GM12865 (cell line): ENCODE measurements at regions not wholly inside any gene's neighbourhood (a gene's known extent, or its start where the extent isn't known, plus 50 kb on each side); places are given as distances from the start of the nearest gene placed in this dataset.
"Not testable (repeated sequence)": the region's sequence is repeated elsewhere in the genome, so short reads cannot be mapped to it uniquely, and the experiment has no call there.

Experiments used
- DNase-seq: peaks from one replicate; pipeline ENCODE4 v3.0.0; 2010; ENCODE audit warnings: low read depth
- H3K4me3 ChIP-seq: 2 replicates; pipeline ENCODE4 v1.5.1; 2011; ENCODE audit warnings: mild to moderate bottlenecking, low read depth, low read length, control low read depth
- CTCF ChIP-seq: IDR thresholded peaks from 2 replicates; pipeline ENCODE4 v1.5.1; 2011; ENCODE audit warnings: low read length, control low read depth, low read depth, inconsistent platforms; ENCODE audit not compliant: insufficient read depth; ENCODE audit errors: missing control alignments

- H3K4me3 ChIP-seq = no peak overlapping the region
- no peak for TF ChIP-seq CTCF
- no peak for DNase-seq
Measured at GRCh38 chrX:63581906-63582305, 203.1 kb downstream of the ARHGEF9 start.

- no peak for DNase-seq
- TF ChIP-seq CTCF = no peak
- H3K4me3 ChIP-seq = no peak overlapping the region
Measured at GRCh38 chrX:63581398-63581797, 203.6 kb downstream of the ARHGEF9 start.

- no peak for DNase-seq
- no peak for TF ChIP-seq CTCF
Measured at GRCh38 chrX:63576533-63576932, 208.5 kb downstream of the ARHGEF9 start.

DNA sequence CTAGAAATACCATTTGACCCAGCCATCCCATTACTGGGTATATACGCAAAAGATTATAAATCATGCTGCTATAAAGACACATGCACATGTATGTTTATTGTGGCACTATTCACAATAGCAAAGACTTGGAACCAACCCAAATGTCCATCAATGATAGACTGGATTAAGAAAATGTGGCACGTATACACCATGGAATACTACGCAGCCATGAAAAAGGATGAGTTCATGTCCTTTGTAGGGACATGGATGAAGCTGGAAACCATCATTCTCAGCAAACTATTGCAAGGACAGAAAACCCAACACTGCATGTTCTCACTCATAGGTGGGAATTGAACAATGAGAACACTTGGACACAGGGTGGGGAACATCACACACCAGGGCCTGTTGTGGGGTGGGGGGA, 209.3 kb downstream of the ARHGEF9 start:
- H3K4me3 ChIP-seq, DNase-seq: not testable (repeated sequence)

More at GRCh38 chrX:63576533-63576932, 208.5 kb downstream of the ARHGEF9 start:
- H3K4me3 ChIP-seq = no peak overlapping the region

DNA sequence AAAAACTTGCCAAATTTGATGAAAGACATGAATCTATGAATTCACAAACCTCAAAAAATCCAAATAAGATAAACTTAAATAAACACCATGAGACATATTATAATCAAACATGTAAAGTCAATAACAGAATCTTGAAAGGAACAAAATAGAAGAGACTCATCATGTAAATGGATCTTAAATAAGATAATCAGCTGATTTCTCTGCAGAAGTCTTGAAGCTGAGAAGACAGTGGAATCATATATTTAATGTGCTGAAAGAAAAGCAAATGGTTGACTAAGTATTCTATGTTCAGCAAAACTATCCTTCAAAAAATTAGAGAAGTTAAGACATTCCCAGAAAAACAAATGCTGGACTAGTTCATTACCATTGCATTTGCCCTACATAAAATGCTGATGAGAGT, 215.7 kb upstream of the SPIN4 start:
- H3K4me3 ChIP-seq = no peak overlapping the region
- no peak for DNase-seq
- TF ChIP-seq CTCF = no peak

DNA sequence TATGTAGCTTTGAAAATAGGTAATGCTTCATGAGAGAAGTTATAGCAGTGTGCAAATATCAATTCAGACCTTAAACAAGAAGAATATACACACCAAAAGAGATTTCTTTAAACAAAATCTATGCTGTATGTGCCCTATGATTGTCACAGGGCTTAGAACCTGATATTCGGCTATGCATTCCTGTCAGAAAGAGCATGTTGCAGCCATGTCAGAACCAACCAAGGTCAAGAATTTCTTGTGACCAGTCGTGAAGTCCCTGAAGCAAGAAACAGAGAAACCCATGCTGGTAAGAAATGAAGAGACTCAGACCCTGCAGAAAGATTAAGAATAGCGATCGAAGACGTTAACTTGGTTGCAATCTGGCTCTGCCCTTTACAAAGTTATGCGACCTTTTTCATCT, 210.3 kb upstream of the SPIN4 start:
- DNase-seq = peak; percentile 0
- peak overlapping the region; percentile 87 for H3K4me3 ChIP-seq
- TF ChIP-seq CTCF = no peak

GRCh38 chrX:63560601-63561218, 209.6 kb upstream of the SPIN4 start:
- no peak for TF ChIP-seq CTCF
- DNase-seq = peak; percentile 75
- H3K4me3 ChIP-seq = peak overlapping the region; percentile 87

GRCh38 chrX:63551856-63552255, 200.7 kb upstream of the SPIN4 start:
- no peak for DNase-seq
- no peak overlapping the region for H3K4me3 ChIP-seq
- TF ChIP-seq CTCF = no peak
